ENCODE measurements at regions not wholly inside any gene's neighbourhood (a gene's known extent, or its start where the extent isn't known, plus 50 kb on each side); places are given as distances from the start of the nearest gene placed in this dataset.
A peak's percentile ranks its signal among the peaks of the same experiment; 100 is the strongest.

- in situ Hi-C loops (cut with HindIII; ENCODE audit: low pct_ligation_motif_present, low sequenced_read_pairs) = no loop called here
- Histone ChIP-seq H3K27me3 (replicated peaks) (no peaks in the 10 kb centered on the region), H3K36me3 (replicated peaks) (no peaks in the 10 kb centered on the region), H3K4me3 (ENCODE audit: low read depth, low read length) (no peak overlapping the region), H3K27ac (no peak overlapping the region)
- DNase-seq = no peak
- TF ChIP-seq CTCF (IDR thresholded peaks at IDR 0.05; ENCODE audit: low read depth, low read length, missing control alignments) = no peak
These were observed 116.0 kb upstream of the ETAA1 start for GRCh38 chr2:67281101-67281500.

GRCh38 chr2:67283641-67284040 lies 113.5 kb upstream of the ETAA1 start:
- in situ Hi-C loops (cut with HindIII; ENCODE audit: low pct_ligation_motif_present, low sequenced_read_pairs) = no loop called here
- Histone ChIP-seq H3K27ac (no peak overlapping the region), H3K4me3 (ENCODE audit: low read depth, low read length) (no peak overlapping the region), H3K27me3 (replicated peaks) (no peaks in the 10 kb centered on the region), H3K36me3 (replicated peaks) (no peaks in the 10 kb centered on the region)
- TF ChIP-seq CTCF (IDR thresholded peaks at IDR 0.05; ENCODE audit: low read depth, low read length, missing control alignments) = no peak
- DNase-seq = no peak

GRCh38 chr2:67286981-67287759 lies 110.0 kb upstream of the ETAA1 start:
- Histone ChIP-seq H3K4me3 (ENCODE audit: low read depth, low read length) (no peak overlapping the region), H3K27ac (no peak overlapping the region), H3K36me3 (replicated peaks) (no peaks in the 10 kb centered on the region), H3K27me3 (replicated peaks) (no peaks in the 10 kb centered on the region)
- peak; percentile 36 for DNase-seq
- no peak for TF ChIP-seq CTCF (IDR thresholded peaks at IDR 0.05; ENCODE audit: low read depth, low read length, missing control alignments)
- in situ Hi-C loops (cut with HindIII; ENCODE audit: low pct_ligation_motif_present, low sequenced_read_pairs) = no loop called here

DNA sequence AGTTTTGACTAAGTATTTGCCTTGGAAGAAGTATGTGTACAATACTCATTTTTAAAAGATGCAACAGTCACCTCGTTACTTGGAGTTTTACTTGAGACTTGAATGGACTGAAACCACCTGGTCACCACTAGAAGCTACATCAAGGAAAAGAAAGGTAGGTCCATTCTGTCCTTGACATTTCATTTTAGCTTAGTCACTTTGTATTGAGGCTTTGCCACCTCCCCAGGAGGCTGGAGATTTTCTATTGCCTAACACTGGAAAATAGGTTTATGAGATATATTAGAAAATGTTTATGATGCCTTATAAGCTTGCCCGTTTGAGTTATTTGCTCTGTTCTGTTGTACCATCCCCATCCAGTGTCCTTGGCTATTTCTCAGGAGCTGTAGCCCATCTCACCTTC lies 107.9 kb upstream of the ETAA1 start:
- in situ Hi-C loops (cut with HindIII; ENCODE audit: low pct_ligation_motif_present, low sequenced_read_pairs) = no loop called here
- no peak overlapping the region for H3K4me3 ChIP-seq (ENCODE audit: low read depth, low read length)
- DNase-seq = no peak

GRCh38 chr2:67289921-67290371 lies 107.2 kb upstream of the ETAA1 start:
- no peak for TF ChIP-seq CTCF (IDR thresholded peaks at IDR 0.05; ENCODE audit: low read depth, low read length, missing control alignments)
- peak overlapping the region; percentile 75 for H3K27ac ChIP-seq

More for the DNA sequence above, 107.9 kb upstream of the ETAA1 start:
- no peaks in the 10 kb centered on the region for H3K36me3 ChIP-seq (replicated peaks)
- no peak for TF ChIP-seq CTCF (IDR thresholded peaks at IDR 0.05; ENCODE audit: low read depth, low read length, missing control alignments)
- H3K27me3 ChIP-seq (replicated peaks) = no peaks in the 10 kb centered on the region
- peak overlapping the region; percentile 75 for H3K27ac ChIP-seq

More at GRCh38 chr2:67289921-67290371, 107.2 kb upstream of the ETAA1 start:
- peak; percentile 50 for DNase-seq
- Histone ChIP-seq H3K36me3 (replicated peaks) (no peaks in the 10 kb centered on the region), H3K27me3 (replicated peaks) (no peaks in the 10 kb centered on the region), H3K4me3 (ENCODE audit: low read depth, low read length) (no peak overlapping the region)
- in situ Hi-C loops (cut with HindIII; ENCODE audit: low pct_ligation_motif_present, low sequenced_read_pairs) = no loop called here
